ENCODE measurements at regions not wholly inside any gene's neighbourhood (a gene's known extent, or its start where the extent isn't known, plus 50 kb on each side); places are given as distances from the start of the nearest gene placed in this dataset.

DNA sequence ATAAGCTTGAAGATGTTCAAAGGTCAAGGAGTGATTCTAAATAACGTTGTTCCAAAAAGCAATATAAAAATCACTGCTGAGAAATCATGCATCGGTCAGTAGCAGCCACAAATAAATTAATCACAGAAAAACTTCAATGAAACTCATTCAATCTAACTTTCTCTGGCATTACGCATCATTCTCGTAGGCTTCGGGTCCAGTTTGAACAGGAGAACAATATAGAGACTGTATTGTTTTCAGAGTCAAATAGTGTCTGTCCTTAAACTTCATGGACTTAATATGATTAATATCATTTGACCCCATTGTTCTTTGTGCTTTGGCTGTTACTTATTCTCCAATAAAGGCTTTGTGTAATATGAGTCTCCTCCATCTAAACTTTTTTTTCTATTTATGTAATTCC is 200.4 kb downstream of the C6orf118 start:
- no peak for ATAC-seq
- no peak overlapping the region for H3K4me3 ChIP-seq
- no peaks in the 10 kb centered on the region for H3K27me3 ChIP-seq
- no peaks in the 10 kb centered on the region for H3K4me1 ChIP-seq
- no peak overlapping the region for H3K27ac ChIP-seq
- no peak for TF ChIP-seq EP300 (IDR thresholded peaks at IDR 0.05)
- TF ChIP-seq, protein P1, sequence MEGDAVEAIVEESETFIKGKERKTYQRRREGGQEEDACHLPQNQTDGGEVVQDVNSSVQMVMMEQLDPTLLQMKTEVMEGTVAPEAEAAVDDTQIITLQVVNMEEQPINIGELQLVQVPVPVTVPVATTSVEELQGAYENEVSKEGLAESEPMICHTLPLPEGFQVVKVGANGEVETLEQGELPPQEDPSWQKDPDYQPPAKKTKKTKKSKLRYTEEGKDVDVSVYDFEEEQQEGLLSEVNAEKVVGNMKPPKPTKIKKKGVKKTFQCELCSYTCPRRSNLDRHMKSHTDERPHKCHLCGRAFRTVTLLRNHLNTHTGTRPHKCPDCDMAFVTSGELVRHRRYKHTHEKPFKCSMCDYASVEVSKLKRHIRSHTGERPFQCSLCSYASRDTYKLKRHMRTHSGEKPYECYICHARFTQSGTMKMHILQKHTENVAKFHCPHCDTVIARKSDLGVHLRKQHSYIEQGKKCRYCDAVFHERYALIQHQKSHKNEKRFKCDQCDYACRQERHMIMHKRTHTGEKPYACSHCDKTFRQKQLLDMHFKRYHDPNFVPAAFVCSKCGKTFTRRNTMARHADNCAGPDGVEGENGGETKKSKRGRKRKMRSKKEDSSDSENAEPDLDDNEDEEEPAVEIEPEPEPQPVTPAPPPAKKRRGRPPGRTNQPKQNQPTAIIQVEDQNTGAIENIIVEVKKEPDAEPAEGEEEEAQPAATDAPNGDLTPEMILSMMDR (IDR thresholded peaks at IDR 0.05), result no peak
- TF ChIP-seq POLR2A (IDR thresholded peaks at IDR 0.05), result no peak
- TF ChIP-seq POLR2AphosphoS5 (IDR thresholded peaks at IDR 0.05), result no peak
- H3K36me3 ChIP-seq, result no peaks in the 10 kb centered on the region
- H3K9me3 ChIP-seq, result peaks cover 0 to 4% (median 0%) of the 10 kb centered on the region in 3 donors
- WGBS, 2 donors (ENCODE audit: low coverage in 1 of 2), result 71 to 84% methylated on average over 5 of the region's 5 CpGs

DNA sequence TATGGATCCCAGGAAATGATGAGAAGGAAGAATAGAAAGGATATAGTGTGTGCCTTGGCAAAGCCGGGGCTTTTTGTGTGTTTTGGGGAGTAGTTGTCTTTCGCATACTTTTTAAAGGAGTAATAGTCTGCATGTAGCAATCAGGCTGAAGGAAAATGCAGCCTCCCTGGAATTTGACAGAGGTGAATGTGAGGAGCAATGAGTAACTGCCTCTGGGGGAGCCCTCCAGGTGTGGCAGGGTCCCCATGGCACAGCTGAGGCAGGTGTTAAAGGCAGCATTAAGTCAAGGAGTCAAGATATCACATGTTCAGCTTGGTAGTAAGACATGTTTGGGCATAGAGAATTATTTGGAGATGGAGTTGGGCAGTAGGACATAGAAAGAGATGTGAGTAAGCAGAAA is 203.1 kb downstream of the C6orf118 start:
- H3K4me1 ChIP-seq, result no peaks in the 10 kb centered on the region
- no peak overlapping the region for H3K4me3 ChIP-seq
- TF ChIP-seq POLR2A (IDR thresholded peaks at IDR 0.05) (no peak), EP300 (IDR thresholded peaks at IDR 0.05) (no peak), POLR2AphosphoS5 (IDR thresholded peaks at IDR 0.05) (no peak)
- TF ChIP-seq, protein P1 (IDR thresholded peaks at IDR 0.05), result no peak
- no peak for ATAC-seq
- no peak overlapping the region for H3K27ac ChIP-seq
- H3K36me3 ChIP-seq, result no peaks in the 10 kb centered on the region
- 88 to 94% methylated on average over 2 of the region's 2 CpGs for WGBS, 2 donors (ENCODE audit: low coverage in 1 of 2)
- H3K9me3 ChIP-seq, result peaks cover 0 to 4% (median 0%) of the 10 kb centered on the region in 3 donors
- no peaks in the 10 kb centered on the region for H3K27me3 ChIP-seq

DNA sequence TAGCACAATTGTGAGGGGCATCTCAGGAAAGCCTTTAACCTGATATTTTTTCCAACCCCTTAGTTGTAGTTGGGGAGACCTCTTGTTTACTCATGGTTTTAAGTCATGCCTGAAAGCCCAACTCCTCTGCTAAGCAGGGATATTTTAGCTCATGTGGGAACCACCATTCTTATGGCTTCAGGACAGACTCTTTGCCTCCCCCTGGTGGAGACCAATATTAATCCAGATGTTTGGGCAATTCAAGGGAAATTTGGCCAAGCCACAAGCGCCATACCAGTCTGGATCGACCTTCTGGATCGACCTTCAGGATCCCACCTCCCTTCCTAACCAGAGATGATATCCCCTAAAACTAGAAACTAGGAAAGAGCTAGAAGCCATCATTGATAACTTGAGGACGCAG is 211.2 kb downstream of the C6orf118 start:
- no peaks in the 10 kb centered on the region for H3K27me3 ChIP-seq
- no peak for TF ChIP-seq POLR2AphosphoS5 (IDR thresholded peaks at IDR 0.05)
- no peak for TF ChIP-seq EP300 (IDR thresholded peaks at IDR 0.05)
- TF ChIP-seq, protein P1 (IDR thresholded peaks at IDR 0.05), result no peak
- no peak for TF ChIP-seq POLR2A (IDR thresholded peaks at IDR 0.05)
- H3K36me3 ChIP-seq, result no peaks in the 10 kb centered on the region
- H3K4me3 ChIP-seq, result no peak overlapping the region
- peaks cover 0 to 49% (median 0%) of the 10 kb centered on the region in 3 donors for H3K9me3 ChIP-seq
- WGBS, 2 donors (ENCODE audit: low coverage in 1 of 2), result 33 to 100% methylated on average over 1 of the region's 4 CpGs
- no peak overlapping the region for H3K27ac ChIP-seq
- no peaks in the 10 kb centered on the region for H3K4me1 ChIP-seq
- ATAC-seq, result no peak

DNA sequence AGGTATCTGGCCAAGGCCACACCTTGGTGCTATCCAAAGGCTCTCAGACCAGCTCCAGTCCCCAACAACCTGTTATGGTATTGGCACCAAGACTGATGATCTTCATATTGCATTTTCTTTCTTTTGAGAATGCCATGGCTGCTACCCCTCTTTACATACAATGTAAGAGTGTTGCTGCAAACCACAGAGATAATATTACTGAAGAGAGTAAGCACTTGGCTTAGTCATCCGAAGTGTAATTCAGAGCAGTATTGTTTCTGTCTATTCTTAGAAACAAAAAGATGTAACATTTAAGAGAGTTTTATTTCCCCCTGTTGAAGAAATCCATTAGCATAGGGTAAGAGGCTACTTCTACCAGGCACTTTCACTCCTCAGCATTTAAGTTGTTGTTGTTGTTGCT is 212.5 kb downstream of the C6orf118 start:
- WGBS, 2 donors (ENCODE audit: low coverage in 1 of 2), result 0 to 31% methylated on average over 1 of the region's 1 CpG
- no peak for TF ChIP-seq EP300 (IDR thresholded peaks at IDR 0.05)
- TF ChIP-seq, protein P1 (IDR thresholded peaks at IDR 0.05), result no peak
- TF ChIP-seq POLR2A (IDR thresholded peaks at IDR 0.05), result no peak
- no peak for TF ChIP-seq POLR2AphosphoS5 (IDR thresholded peaks at IDR 0.05)
- ATAC-seq, result no peak

DNA sequence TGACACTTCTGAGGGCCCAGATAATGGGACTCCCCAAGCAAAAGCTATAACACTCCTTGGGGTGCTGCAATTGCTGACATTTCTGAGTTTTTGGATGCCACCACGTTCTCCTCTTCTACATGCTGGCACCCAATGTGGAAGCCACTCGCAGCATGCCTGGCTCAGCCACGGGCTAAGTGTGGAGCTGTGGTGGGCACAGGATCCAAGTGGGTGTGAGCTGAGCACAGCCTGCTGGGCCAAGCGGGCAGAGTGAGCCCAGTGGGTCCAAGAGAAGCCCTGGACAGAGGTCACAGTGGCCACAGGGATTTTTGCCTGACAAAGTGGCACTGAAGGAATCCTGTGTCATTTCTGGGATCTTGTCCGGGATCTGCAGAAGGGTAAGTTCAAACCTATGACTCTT is 213.2 kb downstream of the C6orf118 start:
- H3K27me3 ChIP-seq, result no peaks in the 10 kb centered on the region
- TF ChIP-seq POLR2A (IDR thresholded peaks at IDR 0.05), result no peak
- TF ChIP-seq POLR2AphosphoS5 (IDR thresholded peaks at IDR 0.05), result no peak
- TF ChIP-seq, protein P1 (IDR thresholded peaks at IDR 0.05), result no peak
- no peak for TF ChIP-seq EP300 (IDR thresholded peaks at IDR 0.05)
- no peak for ATAC-seq
- no peak overlapping the region for H3K4me3 ChIP-seq
- no peaks in the 10 kb centered on the region for H3K4me1 ChIP-seq
- H3K36me3 ChIP-seq, result no peaks in the 10 kb centered on the region
- WGBS, 2 donors (ENCODE audit: low coverage in 1 of 2), result 83% methylated on average over 1 of the region's 5 CpGs; no CpG with 5 or more reads in 1 of the 2 donors
- H3K9me3 ChIP-seq, result peaks cover 0 to 44% (median 0%) of the 10 kb centered on the region in 3 donors
- H3K27ac ChIP-seq, result no peak overlapping the region

More for the DNA sequence above, 212.5 kb downstream of the C6orf118 start:
- Histone ChIP-seq H3K27me3 (no peaks in the 10 kb centered on the region), H3K27ac (no peak overlapping the region), H3K4me1 (no peaks in the 10 kb centered on the region), H3K9me3 (peaks cover 0 to 44% (median 0%) of the 10 kb centered on the region in 3 donors), H3K4me3 (no peak overlapping the region), H3K36me3 (no peaks in the 10 kb centered on the region)
